HepG2 (cell line): ENCODE measurements at regions not wholly inside any gene's neighbourhood (a gene's known extent, or its start where the extent isn't known, plus 50 kb on each side); places are given as distances from the start of the nearest gene placed in this dataset.

ENCODE experiments used
- ATAC-seq: fragments of 200-7000 bp; cut with Tn5 transposase; 3 replicates; pipeline ENCODE4 v1.9.1; 2020; ENCODE audit warnings: mild to moderate bottlenecking, moderate library complexity
- BruUV-seq: library from RNA; stranded (reverse); fragments of 400-500 nt; replicated peaks from 2 replicates; lab custom pipeline; 2021; lab: Mats Ljungman, UMichigan
- CTCF ChIA-PET: fragments of 300-600 bp; formaldehyde crosslinking; extraction: SDS; loops from one replicate; lab custom pipeline; 2021; ENCODE audit warnings: low total read pairs, inconsistent platforms, low intra/inter-chr PET ratio; lab: Yijun Ruan, JAX
- POLR2A ChIA-PET: fragments of 350-600 bp; sonication (Branson Sonifier 250); formaldehyde crosslinking; loops from one replicate; lab custom pipeline; 2020; ENCODE audit warnings: antibody characterized with exemption, inconsistent platforms; lab: Yijun Ruan, JAX
- DNase-seq: peaks from one replicate; pipeline ENCODE4 v3.0.0-alpha.2; 2015; ENCODE audit warnings: low spot score
- FAIRE-seq: peaks from 3 replicates; lab custom pipeline; 2011; peaks lifted over from hg19 to GRCh38; lab: Jason Lieb, UNC
- H2AFZ ChIP-seq: one replicate; pipeline ENCODE4 v1.6.1; 2011; ENCODE audit warnings: low read length, inconsistent platforms
- H3K27ac ChIP-seq: fragments of 300-600 bp; 3 replicates; pipeline ENCODE4 v1.8.0; 2011; ENCODE audit warnings: mixed run types, mild to moderate bottlenecking, mixed read lengths, low read length, inconsistent platforms; ENCODE audit not compliant: insufficient read depth; ENCODE audit errors: extremely low read length
- H3K27me3 ChIP-seq, 2 experiments: fragments of 200-600 bp in 1 of 2; 2 replicates in 1 of 2; 3 replicates in 1 of 2; pipeline versions ENCODE4 v1.6.0 to v1.8.0; 2011; ENCODE audit warnings: low read length in 2 of 2, mild to moderate bottlenecking in 2 of 2, moderate library complexity in 2 of 2, inconsistent platforms in 1 of 2; ENCODE audit not compliant: insufficient read depth in 2 of 2, control insufficient read depth in 1 of 2
- H3K36me3 ChIP-seq, 2 experiments: fragments of 200-600 bp in 1 of 2; replicated peaks in 1 of 2; 2 replicates in 1 of 2; 3 replicates in 1 of 2; pipeline versions ENCODE4 v1.5.1 to v1.8.0; 2011; ENCODE audit warnings: low read length in 2 of 2, inconsistent platforms in 1 of 2; ENCODE audit not compliant: insufficient read depth in 2 of 2, control insufficient read depth in 1 of 2
- H3K4me1 ChIP-seq: 2 replicates; pipeline ENCODE4 v1.5.1; 2012; ENCODE audit warnings: low read length, inconsistent platforms; ENCODE audit not compliant: insufficient read depth
- H3K4me2 ChIP-seq: 2 replicates; pipeline ENCODE4 v1.6.0; 2011; ENCODE audit warnings: low read depth, low read length, inconsistent platforms
- H3K4me3 ChIP-seq, 3 experiments: fragments of 200-600 bp in 1 of 3; sonication (generic), shearing (Covaris generic) in 1 of 3; replicated peaks in 1 of 3; 2 replicates each; pipeline ENCODE4 v1.5.1; 2011 to 2016; ENCODE audit warnings: low read length in 3 of 3, inconsistent platforms in 2 of 3, low read depth in 2 of 3, mild to moderate bottlenecking in 2 of 3, control low read depth in 1 of 3, mixed read lengths in 1 of 3; ENCODE audit not compliant: insufficient read depth in 1 of 3
- H3K79me2 ChIP-seq: one replicate; pipeline ENCODE4 v1.6.1; 2011; ENCODE audit warnings: low read length, inconsistent platforms; ENCODE audit not compliant: insufficient read depth
- H3K9ac ChIP-seq: 2 replicates; pipeline ENCODE4 v1.6.0; 2011; ENCODE audit warnings: mild to moderate bottlenecking, low read depth, low read length, inconsistent platforms; ENCODE audit not compliant: insufficient read depth
- H3K9me3 ChIP-seq: 2 replicates; pipeline ENCODE4 v1.5.1; 2012; ENCODE audit warnings: mild to moderate bottlenecking, low read length
- H4K20me1 ChIP-seq: 2 replicates; pipeline ENCODE4 v1.6.0; 2011; ENCODE audit warnings: inconsistent platforms, mild to moderate bottlenecking, low read length, moderate library complexity; ENCODE audit not compliant: insufficient read depth
- CENPBD1 ChIP-seq: sonication (generic); formaldehyde crosslinking; IDR thresholded peaks from 2 replicates; pipeline ENCODE4 v1.8.0; 2022; ENCODE audit warnings: missing genetic modification reagents, low read depth, mild to moderate bottlenecking, borderline replicate concordance
- HNRNPK ChIP-seq: fragments of 200-400 bp; formaldehyde crosslinking; IDR thresholded peaks from 2 replicates; pipeline ENCODE4 v1.6.1; 2018; ENCODE audit warnings: low read length, low read depth, moderate library complexity, mild to moderate bottlenecking; ENCODE audit not compliant: poor library complexity, severe bottlenecking
- HOXA7 ChIP-seq: sonication (generic); formaldehyde crosslinking; IDR thresholded peaks from 2 replicates; pipeline ENCODE4 v1.8.1; 2022; ENCODE audit warnings: mild to moderate bottlenecking, missing genetic modification reagents, moderate library complexity
- KAT8 ChIP-seq: IDR thresholded peaks from 2 replicates; pipeline ENCODE4 v1.6.1; 2016; ENCODE audit warnings: missing genetic modification reagents, missing compliant biosample characterization
- SRSF1 ChIP-seq: fragments of 200-400 bp; formaldehyde crosslinking; optimal IDR thresholded peaks from 2 replicates; pipeline ENCODE3; 2017; ENCODE audit warnings: mild to moderate bottlenecking, low read depth, low read length, moderate library complexity
- ZFP37 ChIP-seq: sonication (generic); formaldehyde crosslinking; IDR thresholded peaks from 2 replicates; pipeline ENCODE4 v1.4.0; 2020; ENCODE audit warnings: missing genetic modification reagents, borderline replicate concordance
- ZNF101 ChIP-seq: sonication (generic); formaldehyde crosslinking; IDR thresholded peaks from 2 replicates; pipeline ENCODE4 v1.4.0; 2020; ENCODE audit warnings: mild to moderate bottlenecking, low read depth, missing genetic modification reagents, borderline replicate concordance
- ZNF160 ChIP-seq: sonication (generic); formaldehyde crosslinking; IDR thresholded peaks from 2 replicates; pipeline ENCODE4 v1.8.0; 2022; ENCODE audit warnings: mild to moderate bottlenecking, inconsistent platforms, missing genetic modification reagents
- ZNF224 ChIP-seq: sonication (generic); formaldehyde crosslinking; IDR thresholded peaks from 2 replicates; pipeline ENCODE4 v1.5.0; 2020; ENCODE audit warnings: mild to moderate bottlenecking, missing genetic modification reagents
- ZNF547 ChIP-seq: sonication (generic); formaldehyde crosslinking; IDR thresholded peaks from 2 replicates; pipeline ENCODE4 v1.5.1; 2020; ENCODE audit warnings: mild to moderate bottlenecking, missing genetic modification reagents
- ZNF549 ChIP-seq: sonication (generic); formaldehyde crosslinking; IDR thresholded peaks from 2 replicates; pipeline ENCODE4 v1.5.0; 2020; ENCODE audit warnings: missing genetic modification reagents
- ZNF563 ChIP-seq: sonication (generic); formaldehyde crosslinking; IDR thresholded peaks from 2 replicates; pipeline ENCODE4 v1.8.0; 2022; ENCODE audit warnings: mild to moderate bottlenecking, moderate library complexity, missing genetic modification reagents
- ZNF577 ChIP-seq: sonication (generic); formaldehyde crosslinking; IDR thresholded peaks from 2 replicates; pipeline ENCODE4 v1.4.0; 2020; ENCODE audit warnings: mild to moderate bottlenecking, low read depth, missing genetic modification reagents, borderline replicate concordance
- ZNF678 ChIP-seq: sonication (generic); formaldehyde crosslinking; IDR thresholded peaks from 2 replicates; pipeline ENCODE4 v1.4.0; 2020; ENCODE audit warnings: mild to moderate bottlenecking, missing genetic modification reagents
- WGBS: methylation state at CpG from one replicate; pipeline ENCODE4 v1.1.6; 2017; ENCODE audit warnings: low lambda C conversion rate; 5-methylcytosine and 5-hydroxymethylcytosine counted together
- in situ Hi-C: cut with HindIII; loops from 2 replicates; pipeline ENCODE4 v1.10.0; 2017; ENCODE audit warnings: low pct_unique_long_range_greater_than_20kb; ENCODE audit not compliant: extremely low pct_ligation_motif_present
- intact Hi-C: fragments of 100-400 bp; cut with micrococcal nuclease; formaldehyde crosslinking; loops from one replicate; pipeline ENCODE4 v1.10.0; 2022; ENCODE audit not compliant: unreplicated experiment
- TF ChIP-seq, protein P1 (sequence below): sonication (generic); formaldehyde crosslinking; IDR thresholded peaks from 2 replicates; pipeline ENCODE4 v1.4.0; 2020; ENCODE audit warnings: mild to moderate bottlenecking, missing genetic modification reagents
- TF ChIP-seq, protein P2 (sequence below): sonication (generic); formaldehyde crosslinking; IDR thresholded peaks from 2 replicates; pipeline ENCODE4 v1.4.0; 2020; ENCODE audit warnings: missing genetic modification reagents, low read depth, mild to moderate bottlenecking, borderline replicate concordance

DNA sequence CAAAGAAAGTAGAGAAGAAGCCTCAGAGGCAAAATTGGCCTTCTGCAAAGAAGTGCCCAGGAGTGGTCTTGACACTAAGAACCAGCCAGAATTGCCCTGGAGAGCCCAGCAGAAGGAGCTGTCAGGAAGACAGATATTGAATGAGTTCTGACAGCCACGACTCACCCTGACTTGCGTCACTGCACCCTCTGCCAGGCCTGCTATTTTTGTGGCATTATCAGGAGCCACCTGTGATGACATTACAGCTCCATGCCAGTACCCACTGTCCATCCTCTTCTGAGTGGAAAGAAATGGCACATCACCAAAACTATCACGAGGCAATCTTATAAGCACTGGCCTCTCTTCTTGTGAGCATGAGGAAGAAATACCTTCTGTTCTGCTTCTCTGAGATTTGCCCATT is 67.7 kb downstream of the SMIM20 start:
- POLR2A ChIA-PET = no interaction called here
- Histone ChIP-seq H4K20me1 (no peaks in the 10 kb centered on the region), H3K27ac (no peak overlapping the region), H2AFZ (no peak overlapping the region), H3K4me1 (no peaks in the 10 kb centered on the region), H3K4me2 (no peak overlapping the region), H3K4me3 (no peak overlapping the region), H3K9me3 (no peaks in the 10 kb centered on the region), H3K36me3 (no peaks in the 10 kb centered on the region), H3K27me3 (peaks cover 3 to 19% of the 10 kb centered on the region in 2 experiments; a peak in 4 of 5 replicates), H3K9ac (no peak overlapping the region), H3K79me2 (no peaks in the 10 kb centered on the region)
- intact Hi-C loops = no loop called here
- no peak for DNase-seq
- ATAC-seq = no peak
- FAIRE-seq = no peak
- 60% methylated on average over 3 of the region's 3 CpGs for WGBS
- BruUV-seq = no TSS peak
- TF ChIP-seq CENPBD1 (CRISPR knock-in tag) (no peak), HNRNPK (no peak), ZNF101 (CRISPR knock-in tag) (no peak)
- in situ Hi-C loops = no loop called here
- CTCF ChIA-PET = no interaction called here

- 32% methylated on average over 7 of the region's 7 CpGs for WGBS
- H3K27ac ChIP-seq = no peak overlapping the region
- no peaks in the 10 kb centered on the region for H3K36me3 ChIP-seq
- no peak overlapping the region for H3K4me3 ChIP-seq
- intact Hi-C loops = no loop called here
- in situ Hi-C loops = no loop called here
- no peak overlapping the region for H3K9ac ChIP-seq
- ChIA-PET CTCF (no interaction called here), POLR2A (no interaction called here)
- H3K9me3 ChIP-seq = no peaks in the 10 kb centered on the region
- BruUV-seq = no TSS peak
- peaks cover 0 to 16% of the 10 kb centered on the region in 2 experiments; a peak in 4 of 5 replicates for H3K27me3 ChIP-seq
- H2AFZ ChIP-seq = no peak overlapping the region
- H3K79me2 ChIP-seq = no peaks in the 10 kb centered on the region
- no peaks in the 10 kb centered on the region for H3K4me1 ChIP-seq
- FAIRE-seq = no peak
- peak; percentile 29; the same call in 1 of the 3 replicates for ATAC-seq
- DNase-seq = no peak
- no peak overlapping the region for H3K4me2 ChIP-seq
- no peaks in the 10 kb centered on the region for H4K20me1 ChIP-seq
- TF ChIP-seq, protein P1, sequence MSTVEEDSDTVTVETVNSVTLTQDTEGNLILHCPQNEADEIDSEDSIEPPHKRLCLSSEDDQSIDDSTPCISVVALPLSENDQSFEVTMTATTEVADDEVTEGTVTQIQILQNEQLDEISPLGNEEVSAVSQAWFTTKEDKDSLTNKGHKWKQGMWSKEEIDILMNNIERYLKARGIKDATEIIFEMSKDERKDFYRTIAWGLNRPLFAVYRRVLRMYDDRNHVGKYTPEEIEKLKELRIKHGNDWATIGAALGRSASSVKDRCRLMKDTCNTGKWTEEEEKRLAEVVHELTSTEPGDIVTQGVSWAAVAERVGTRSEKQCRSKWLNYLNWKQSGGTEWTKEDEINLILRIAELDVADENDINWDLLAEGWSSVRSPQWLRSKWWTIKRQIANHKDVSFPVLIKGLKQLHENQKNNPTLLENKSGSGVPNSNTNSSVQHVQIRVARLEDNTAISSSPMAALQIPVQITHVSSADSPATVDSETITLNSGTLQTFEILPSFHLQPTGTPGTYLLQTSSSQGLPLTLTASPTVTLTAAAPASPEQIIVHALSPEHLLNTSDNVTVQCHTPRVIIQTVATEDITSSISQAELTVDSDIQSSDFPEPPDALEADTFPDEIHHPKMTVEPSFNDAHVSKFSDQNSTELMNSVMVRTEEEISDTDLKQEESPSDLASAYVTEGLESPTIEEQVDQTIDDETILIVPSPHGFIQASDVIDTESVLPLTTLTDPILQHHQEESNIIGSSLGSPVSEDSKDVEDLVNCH (CRISPR knock-in tag) = no peak
- TF ChIP-seq ZNF224 (CRISPR knock-in tag) (no peak), ZNF547 (CRISPR knock-in tag) (no peak), ZNF577 (CRISPR knock-in tag) (no peak), KAT8 (CRISPR knock-in tag) (no peak), HOXA7 (no peak), ZNF563 (CRISPR knock-in tag) (no peak), ZFP37 (no peak), SRSF1 (no peak), ZNF678 (CRISPR knock-in tag) (no peak), ZNF549 (no peak), ZNF160 (no peak)
- TF ChIP-seq, protein P2, sequence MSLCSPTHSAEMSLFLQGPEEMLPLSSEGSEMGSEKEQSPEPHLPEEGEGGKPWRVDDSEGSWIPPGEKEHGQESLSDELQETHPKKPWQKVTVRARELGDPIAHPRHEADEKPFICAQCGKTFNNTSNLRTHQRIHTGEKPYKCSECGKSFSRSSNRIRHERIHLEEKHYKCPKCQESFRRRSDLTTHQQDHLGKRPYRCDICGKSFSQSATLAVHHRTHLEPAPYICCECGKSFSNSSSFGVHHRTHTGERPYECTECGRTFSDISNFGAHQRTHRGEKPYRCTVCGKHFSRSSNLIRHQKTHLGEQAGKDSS (CRISPR knock-in tag) = no peak
Measured at GRCh38 chr4:25982962-25983361, 68.9 kb downstream of the SMIM20 start.
